C4-2B (cell line): ENCODE measurements at regions not wholly inside any gene's neighbourhood (a gene's known extent, or its start where the extent isn't known, plus 50 kb on each side); places are given as distances from the start of the nearest gene placed in this dataset.

Experiments used
- CTCF ChIP-seq: fragments of 450-650 bp; conservative IDR thresholded peaks from 2 replicates; pipeline ENCODE4 v1.5.1; 2017; ENCODE audit warnings: mild to moderate bottlenecking
- ZFX ChIP-seq: fragments of 450-650 bp; IDR thresholded peaks from 2 replicates; pipeline ENCODE4 v1.6.1; 2017

- TF ChIP-seq CTCF (no peak), ZFX (no peak)
Observed at GRCh38 chr3:31434819-31435218, 97.9 kb upstream of the STT3B start.
